Psoas muscle (tissue), 7 donors: ENCODE measurements at regions not wholly inside any gene's neighbourhood (a gene's known extent, or its start where the extent isn't known, plus 50 kb on each side); places are given as distances from the start of the nearest gene placed in this dataset.

Source experiments
- ATAC-seq, 4 donors: fragments of 200-7000 bp; cut with Tn5 transposase; one replicate each; pipeline ENCODE4 v1.9.1; 2020; ENCODE audit warnings: moderate library complexity in 3 of 4, mild to moderate bottlenecking in 2 of 4
- DNase-seq, 2 donors: peaks; one replicate each; pipeline ENCODE4 v3.0.0-alpha.2; 2020
- H3K27ac ChIP-seq: fragments of 200-600 bp; one replicate; pipeline ENCODE4 v1.8.0; 2022
- H3K27me3 ChIP-seq, 3 donors: fragments of 200-600 bp in 1 of 3; one replicate each; pipeline versions ENCODE4 v1.6.1 to v1.8.0; 2013 to 2022; ENCODE audit warnings: low read length in 2 of 3, mild to moderate bottlenecking in 2 of 3, moderate library complexity in 1 of 3; ENCODE audit not compliant: insufficient read depth in 3 of 3
- H3K36me3 ChIP-seq, 2 donors: fragments of 200-600 bp in 1 of 2; one replicate each; pipeline versions ENCODE4 v1.6.1 to v1.8.0; 2013 to 2022; ENCODE audit warnings: low read depth in 1 of 2, mild to moderate bottlenecking in 1 of 2, moderate library complexity in 1 of 2; ENCODE audit not compliant: insufficient read depth in 1 of 2
- H3K4me1 ChIP-seq: fragments of 200-600 bp; one replicate; pipeline ENCODE4 v1.8.0; 2022
- H3K4me3 ChIP-seq: fragments of 200-600 bp; one replicate; pipeline ENCODE4 v1.8.0; 2022; ENCODE audit warnings: mild to moderate bottlenecking
- H3K9me3 ChIP-seq: fragments of 200-600 bp; one replicate; pipeline ENCODE4 v1.8.0; 2022
- WGBS, 3 donors: extraction: QIAGEN DNeasy Blood & Tissue Kit; methylation state at CpG; one replicate each; pipeline versions ENCODE4 v1.1.6 to v1.1.7; 2013; 5-methylcytosine and 5-hydroxymethylcytosine counted together
- intact Hi-C, 2 donors: fragments of 100-400 bp; cut with DNase I; formaldehyde crosslinking; loops; one replicate each; pipeline versions ENCODE4 v1.11.0 to v1.14.2; 2022
- TF ChIP-seq, protein P1 (sequence below): fragments of 200-600 bp; IDR thresholded peaks from one replicate; pipeline ENCODE4 v1.8.0; 2022; ENCODE audit warnings: antibody characterized with exemption
- donor health status: healthy with polysubstance abuse.
- donor health status: DM: no; HTN: no; CAD: no; lungs with moderate emphysema.
- donor health status: Bipolar disorder and iron deficiency.
- donor health status: healthy.
- donor health status: DM: yes; HTN: yes; CAD: no.
- donor health status: DM: no; HTN: no; CAD: no.
- donor health status: DM: yes; HTN: yes; CAD: no.

DNA sequence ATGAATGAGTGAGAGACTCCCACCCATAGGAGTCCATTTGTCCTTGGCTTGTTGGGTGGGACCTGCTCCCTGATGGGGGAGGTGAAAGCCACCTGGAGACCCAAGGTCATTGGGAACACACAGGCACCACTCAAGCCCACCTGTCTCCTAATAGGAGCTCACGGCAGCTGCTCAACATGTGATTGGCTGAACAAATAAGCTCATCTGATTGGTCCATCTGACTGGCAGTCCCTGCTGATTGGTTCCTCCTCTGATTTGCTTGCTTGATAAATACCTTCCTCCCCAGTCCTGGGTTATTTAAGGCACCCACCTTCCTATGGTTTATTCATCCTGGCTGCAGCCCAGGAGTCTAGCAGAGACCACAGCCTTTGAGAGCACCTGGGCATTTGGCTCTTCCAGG, 502.9 kb downstream of the PTPRU start:
- Histone ChIP-seq H3K4me1 (no peaks in the 10 kb centered on the region), H3K27ac (no peak overlapping the region), H3K4me3 (no peak overlapping the region), H3K9me3 (no peaks in the 10 kb centered on the region), H3K36me3 (no peaks in the 10 kb centered on the region), H3K27me3 (peaks cover 0 to 27% (median 8%) of the 10 kb centered on the region in 3 donors)
- 49 to 60% (median 57%) methylated on average over 1 of the region's 1 CpG for WGBS, 3 donors
- intact Hi-C loops, result no loop called here
- TF ChIP-seq, protein P1, sequence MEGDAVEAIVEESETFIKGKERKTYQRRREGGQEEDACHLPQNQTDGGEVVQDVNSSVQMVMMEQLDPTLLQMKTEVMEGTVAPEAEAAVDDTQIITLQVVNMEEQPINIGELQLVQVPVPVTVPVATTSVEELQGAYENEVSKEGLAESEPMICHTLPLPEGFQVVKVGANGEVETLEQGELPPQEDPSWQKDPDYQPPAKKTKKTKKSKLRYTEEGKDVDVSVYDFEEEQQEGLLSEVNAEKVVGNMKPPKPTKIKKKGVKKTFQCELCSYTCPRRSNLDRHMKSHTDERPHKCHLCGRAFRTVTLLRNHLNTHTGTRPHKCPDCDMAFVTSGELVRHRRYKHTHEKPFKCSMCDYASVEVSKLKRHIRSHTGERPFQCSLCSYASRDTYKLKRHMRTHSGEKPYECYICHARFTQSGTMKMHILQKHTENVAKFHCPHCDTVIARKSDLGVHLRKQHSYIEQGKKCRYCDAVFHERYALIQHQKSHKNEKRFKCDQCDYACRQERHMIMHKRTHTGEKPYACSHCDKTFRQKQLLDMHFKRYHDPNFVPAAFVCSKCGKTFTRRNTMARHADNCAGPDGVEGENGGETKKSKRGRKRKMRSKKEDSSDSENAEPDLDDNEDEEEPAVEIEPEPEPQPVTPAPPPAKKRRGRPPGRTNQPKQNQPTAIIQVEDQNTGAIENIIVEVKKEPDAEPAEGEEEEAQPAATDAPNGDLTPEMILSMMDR, result no peak
- ATAC-seq (no peak), DNase-seq (no peak)

DNA sequence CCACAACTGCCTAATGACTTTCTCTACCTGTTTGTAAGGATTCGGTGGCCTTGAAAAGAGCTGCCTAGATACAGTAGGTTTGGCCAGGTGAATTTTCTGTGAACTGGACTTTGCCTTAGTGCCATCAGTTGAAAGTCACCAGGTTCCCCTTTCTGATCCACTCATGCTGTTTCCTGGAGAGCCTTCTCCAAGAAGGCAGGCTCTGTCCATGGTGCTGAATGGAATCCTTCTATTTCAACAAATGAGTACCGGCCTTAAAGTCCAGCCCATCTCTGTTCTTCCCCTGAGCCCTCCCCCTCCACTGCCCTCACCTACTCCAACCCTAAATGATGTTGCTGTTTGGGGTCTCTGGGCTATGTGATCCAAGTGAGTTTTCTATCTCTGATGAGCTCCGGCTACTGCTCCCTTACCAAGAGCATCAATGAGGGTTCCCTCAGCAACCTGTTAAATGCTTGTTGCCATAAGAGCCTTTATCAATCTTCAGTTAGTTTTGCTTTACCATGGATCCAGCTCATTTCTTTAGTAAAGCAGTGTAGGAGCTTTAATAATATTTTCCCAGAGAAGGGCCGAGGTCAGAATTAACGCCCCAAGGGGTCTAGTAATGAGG, 500.4 kb downstream of the PTPRU start:
- no peak overlapping the region for H3K27ac ChIP-seq
- no peak overlapping the region for H3K4me3 ChIP-seq
- intact Hi-C loops, result no loop called here
- H3K27me3 ChIP-seq, result peaks cover 0 to 19% (median 8%) of the 10 kb centered on the region in 3 donors
- TF ChIP-seq, protein P1, result no peak
- no peaks in the 10 kb centered on the region for H3K9me3 ChIP-seq
- no peaks in the 10 kb centered on the region for H3K36me3 ChIP-seq
- DNase-seq, result no peak
- no peaks in the 10 kb centered on the region for H3K4me1 ChIP-seq
- WGBS, 3 donors, result 64 to 68% (median 67%) methylated on average over 5 of the region's 5 CpGs
- no peak for ATAC-seq

- no peaks in the 10 kb centered on the region for H3K9me3 ChIP-seq
- TF ChIP-seq, protein P1, result no peak
- no peak overlapping the region for H3K4me3 ChIP-seq
- no peak for DNase-seq
- H3K4me1 ChIP-seq, result no peaks in the 10 kb centered on the region
- no peak for ATAC-seq
- no peak overlapping the region for H3K27ac ChIP-seq
- H3K27me3 ChIP-seq, result peaks cover 0 to 5% (median 3%) of the 10 kb centered on the region in 3 donors
- no peaks in the 10 kb centered on the region for H3K36me3 ChIP-seq
- intact Hi-C loops, result no loop called here
- 50 to 59% (median 57%) methylated on average over 3 of the region's 3 CpGs for WGBS, 3 donors
These were observed 496.1 kb downstream of the PTPRU start for GRCh38 chr1:29732453-29732852.

- ATAC-seq (no peak), DNase-seq (no peak)
- H3K27ac ChIP-seq, result no peak overlapping the region
- no peaks in the 10 kb centered on the region for H3K4me1 ChIP-seq
- peaks cover 0 to 3% (median 0%) of the 10 kb centered on the region in 3 donors for H3K27me3 ChIP-seq
- WGBS, 3 donors, result 52 to 60% (median 59%) methylated on average over 5 of the region's 5 CpGs
- H3K4me3 ChIP-seq, result no peak overlapping the region
- H3K9me3 ChIP-seq, result no peaks in the 10 kb centered on the region
- TF ChIP-seq, protein P1, result no peak
- intact Hi-C loops, result no loop called here
- no peaks in the 10 kb centered on the region for H3K36me3 ChIP-seq
These were observed 494.3 kb downstream of the PTPRU start for GRCh38 chr1:29730623-29731022.

GRCh38 chr1:29729281-29729680, 493.0 kb downstream of the PTPRU start:
- DNase-seq (no peak), ATAC-seq (no peak)
- intact Hi-C loops, result no loop called here
- Histone ChIP-seq H3K4me1 (no peaks in the 10 kb centered on the region), H3K9me3 (no peaks in the 10 kb centered on the region), H3K36me3 (no peaks in the 10 kb centered on the region), H3K27me3 (peaks cover 0 to 3% (median 0%) of the 10 kb centered on the region in 3 donors), H3K27ac (no peak overlapping the region), H3K4me3 (no peak overlapping the region)
- WGBS, 3 donors, result 71 to 80% (median 73%) methylated on average over 6 of the region's 6 CpGs
- TF ChIP-seq, protein P1, result no peak
